Naive thymus-derived CD8-positive, alpha-beta T cell (primary cell): ENCODE measurements at regions not wholly inside any gene's neighbourhood (a gene's known extent, or its start where the extent isn't known, plus 50 kb on each side); places are given as distances from the start of the nearest gene placed in this dataset.
A peak's percentile ranks its signal among the peaks of the same experiment; 100 is the strongest.
"Not testable (repeated sequence)": the region's sequence is repeated elsewhere in the genome, so short reads cannot be mapped to it uniquely, and the experiment has no call there.

Experiments used
- ATAC-seq, 2 donors: fragments of 150-1000 bp; cut with Tn5 transposase in 1 of 2; sonication (Bioruptor Pico), chemical (Tn5 transposase) in 1 of 2; 1 replicate in 1 of 2; 2 replicates in 1 of 2; pipeline ENCODE4 v1.10.0; 2021; ENCODE audit warnings: mild to moderate bottlenecking in 2 of 2, moderate library complexity in 2 of 2
- POLR2A ChIA-PET: fragments of 350-600 bp; sonication (Branson Sonifier 250); formaldehyde crosslinking; loops from one replicate; lab custom pipeline; 2021; ENCODE audit warnings: antibody characterized with exemption; lab: Charles Lee
- DNase-seq, 10 donors: peaks; one replicate each; pipeline versions ENCODE4 v3.0.0 to v3.0.0-alpha.2; 2020 to 2022
- H3K27ac Mint-ChIP-seq, 10 donors: one replicate each; pipeline ENCODE4 v1.8.0; 2020 to 2022; ENCODE audit warnings: mild to moderate bottlenecking in 10 of 10, mixed read lengths in 10 of 10, moderate library complexity in 4 of 10, inconsistent platforms in 1 of 10
- H3K27me3 Mint-ChIP-seq, 5 donors: one replicate each; pipeline ENCODE4 v1.8.0; 2021 to 2022; ENCODE audit warnings: mixed read lengths in 5 of 5
- H3K36me3 Mint-ChIP-seq, 3 donors: one replicate each; pipeline ENCODE4 v1.8.0; 2020 to 2022; ENCODE audit warnings: mixed read lengths in 3 of 3, mild to moderate bottlenecking in 2 of 3, inconsistent platforms in 1 of 3
- H3K4me1 Mint-ChIP-seq, 4 donors: one replicate each; pipeline ENCODE4 v1.8.0; 2021 to 2022; ENCODE audit warnings: mixed read lengths in 4 of 4
- H3K4me3 Mint-ChIP-seq, 10 donors: one replicate each; pipeline ENCODE4 v1.8.0; 2020 to 2022; ENCODE audit warnings: mild to moderate bottlenecking in 10 of 10, mixed read lengths in 10 of 10, moderate library complexity in 6 of 10, inconsistent platforms in 1 of 10
- H3K9me3 Mint-ChIP-seq, 9 donors: one replicate each; pipeline ENCODE4 v1.8.0; 2020 to 2022; ENCODE audit warnings: mixed read lengths in 9 of 9, mild to moderate bottlenecking in 3 of 9, inconsistent platforms in 1 of 9, moderate library complexity in 1 of 9

DNA sequence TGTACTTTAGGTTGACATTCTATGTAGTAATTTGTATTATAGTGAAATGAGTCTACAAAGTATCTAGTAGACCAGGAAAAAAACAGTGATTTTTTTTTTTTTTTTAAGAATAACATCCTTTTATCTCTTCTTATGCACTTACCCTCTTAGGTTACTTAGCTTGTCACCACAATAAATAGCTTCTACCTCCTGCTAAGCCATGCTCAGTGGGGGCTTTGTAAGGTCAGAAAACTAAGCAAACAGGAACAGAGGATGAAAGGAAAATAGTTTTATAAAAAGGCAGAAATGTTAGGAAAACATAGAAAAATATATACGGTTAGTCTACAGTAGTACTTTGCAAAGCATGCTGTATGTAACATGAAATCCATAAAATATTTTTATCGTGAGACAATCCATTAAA, 385.3 kb upstream of the ATXN7L3B start:
- no peak overlapping the region for H3K27ac Mint-ChIP-seq
- ATAC-seq (no peak), DNase-seq (no peak)
- no peaks in the 10 kb centered on the region for H3K36me3 Mint-ChIP-seq
- H3K9me3 Mint-ChIP-seq, result peaks cover 0 to 4% (median 0%) of the 10 kb centered on the region in 9 donors
- no peaks in the 10 kb centered on the region for H3K27me3 Mint-ChIP-seq
- H3K4me1 Mint-ChIP-seq, result no peaks in the 10 kb centered on the region
- POLR2A ChIA-PET, result no interaction called here
- H3K4me3 Mint-ChIP-seq, result no peak overlapping the region

DNA sequence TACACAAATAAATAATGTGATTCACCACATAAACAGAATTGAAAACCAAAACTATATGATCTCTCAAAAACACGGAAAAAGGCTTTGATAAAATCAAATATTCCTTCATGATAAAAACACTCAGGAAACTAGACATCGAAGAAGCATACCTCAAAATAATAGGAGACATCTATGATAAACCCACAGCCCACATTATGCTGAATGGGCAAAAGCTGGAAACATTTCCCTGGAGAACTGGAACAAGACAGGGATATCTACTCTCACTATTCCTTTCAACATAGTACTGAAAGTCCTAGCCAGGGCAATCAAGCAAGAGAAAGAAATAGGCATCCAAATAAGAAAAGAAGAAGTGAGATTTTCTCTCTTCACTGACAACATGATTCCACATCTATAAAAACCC, 371.5 kb upstream of the ATXN7L3B start:
- H3K4me1 Mint-ChIP-seq, result no peaks in the 10 kb centered on the region
- peaks cover 0 to 6% (median 0%) of the 10 kb centered on the region in 5 donors for H3K27me3 Mint-ChIP-seq
- H3K27ac Mint-ChIP-seq, result no peak overlapping the region
- ATAC-seq (no peak), DNase-seq (no peak)
- H3K4me3 Mint-ChIP-seq, result no peak overlapping the region
- H3K9me3 Mint-ChIP-seq, result peaks cover 0 to 6% (median 0%) of the 10 kb centered on the region in 9 donors
- H3K36me3 Mint-ChIP-seq, result no peaks in the 10 kb centered on the region
- POLR2A ChIA-PET, result no interaction called here

DNA sequence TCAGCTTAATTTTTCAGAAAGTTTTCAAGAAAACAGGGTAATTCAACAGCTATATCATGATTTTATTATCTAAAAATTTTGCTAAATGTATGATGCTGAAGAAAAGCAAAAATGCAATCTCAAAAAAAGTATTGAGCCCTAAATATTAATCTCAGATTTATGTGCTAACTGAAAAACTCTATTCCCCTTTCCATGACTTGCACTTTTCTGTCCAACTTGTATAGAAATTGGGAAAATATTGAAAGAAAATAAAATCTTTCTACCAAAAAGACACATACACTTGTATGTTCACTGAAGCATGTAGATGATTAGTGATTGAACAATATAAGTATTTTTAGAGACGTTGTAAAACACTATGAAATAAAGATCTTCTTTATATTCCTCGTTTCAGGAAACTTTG, 368.0 kb upstream of the ATXN7L3B start:
- H3K36me3 Mint-ChIP-seq, result no peaks in the 10 kb centered on the region
- H3K9me3 Mint-ChIP-seq, result peaks cover 0 to 6% (median 3%) of the 10 kb centered on the region in 9 donors
- no peak overlapping the region for H3K27ac Mint-ChIP-seq
- H3K4me3 Mint-ChIP-seq, result no peak overlapping the region
- DNase-seq (no peak), ATAC-seq (no peak)
- POLR2A ChIA-PET, result no interaction called here
- H3K27me3 Mint-ChIP-seq, result peaks cover 0 to 6% (median 0%) of the 10 kb centered on the region in 5 donors
- no peaks in the 10 kb centered on the region for H3K4me1 Mint-ChIP-seq

DNA sequence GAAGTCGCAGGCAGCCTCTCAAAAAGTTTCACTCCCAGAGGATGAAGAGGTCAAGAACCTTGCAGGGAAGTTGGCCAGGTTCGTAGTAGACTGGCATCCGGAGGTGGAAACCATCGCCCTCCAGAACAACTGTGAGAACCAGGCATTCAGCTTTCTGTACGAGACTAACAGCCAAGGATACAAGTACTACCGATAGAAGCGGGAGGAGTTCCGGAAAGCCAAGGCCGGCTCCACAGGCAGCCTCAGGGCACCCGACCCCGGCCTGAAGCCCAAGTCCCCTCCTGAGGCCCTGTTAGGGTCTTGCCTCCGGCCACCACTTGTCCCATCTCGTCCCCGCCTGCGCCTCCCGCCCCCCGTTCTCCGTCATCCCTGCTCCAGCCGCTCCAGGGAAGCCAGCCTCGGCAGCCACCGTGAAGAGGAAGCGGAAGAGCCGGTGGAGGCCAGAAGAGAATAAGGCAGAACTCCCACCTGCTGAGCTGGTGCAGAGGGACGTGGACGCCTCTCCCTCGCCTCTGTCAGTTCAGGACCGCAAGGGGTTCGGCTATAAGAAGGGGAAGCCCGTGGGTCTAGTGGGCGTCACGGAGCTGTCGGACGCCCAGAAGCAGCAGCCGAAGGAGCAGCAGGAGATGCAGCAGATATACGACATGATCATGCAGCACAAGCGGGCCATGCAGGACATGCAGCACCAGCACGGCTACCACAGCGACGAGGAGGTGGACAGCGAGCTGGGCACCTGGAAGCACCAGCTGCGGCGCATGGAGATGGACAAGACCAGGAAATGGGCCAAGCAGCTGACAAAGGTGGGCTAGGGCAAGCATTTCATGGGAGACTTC, 366.8 kb upstream of the ATXN7L3B start:
- Mint-ChIP-seq H3K4me1 (no peaks in the 10 kb centered on the region), H3K36me3 (no peaks in the 10 kb centered on the region), H3K27ac (no peak overlapping the region), H3K27me3 (peaks cover 0 to 1% (median 0%) of the 10 kb centered on the region in 5 donors), H3K9me3 (peaks cover 0 to 13% (median 4%) of the 10 kb centered on the region in 9 donors), H3K4me3 (no peak overlapping the region)
- POLR2A ChIA-PET, result no interaction called here
- no peak for ATAC-seq
- DNase-seq, result no peak

DNA sequence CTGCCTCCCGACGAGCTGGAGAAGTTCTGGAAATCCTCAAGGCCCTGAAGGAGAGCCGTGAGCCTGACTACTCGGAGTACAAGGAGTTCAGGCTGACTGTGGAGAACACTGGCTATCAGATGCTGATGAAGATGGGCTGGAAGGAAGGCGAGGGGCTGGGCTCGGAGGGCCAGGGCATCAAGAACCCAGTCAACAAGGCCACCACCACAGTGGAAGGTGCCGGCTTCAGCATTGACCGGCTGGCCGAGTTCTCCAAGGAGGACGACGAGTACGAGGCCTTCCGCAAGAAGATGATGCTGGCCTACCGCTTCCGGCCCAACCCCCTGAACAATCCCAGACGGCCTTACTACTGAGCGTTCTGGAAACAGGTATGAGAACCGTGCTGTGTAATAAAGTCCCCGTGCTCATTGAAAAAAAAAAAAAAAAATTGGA, 366.1 kb upstream of the ATXN7L3B start:
- H3K4me1 Mint-ChIP-seq, result no peaks in the 10 kb centered on the region
- H3K27me3 Mint-ChIP-seq, result no peaks in the 10 kb centered on the region
- POLR2A ChIA-PET, result no interaction called here
- H3K4me3 Mint-ChIP-seq, result no peak overlapping the region
- H3K36me3 Mint-ChIP-seq, result no peaks in the 10 kb centered on the region
- DNase-seq (no peak), ATAC-seq (no peak)
- no peak overlapping the region for H3K27ac Mint-ChIP-seq
- H3K9me3 Mint-ChIP-seq, result peaks cover 0 to 13% (median 4%) of the 10 kb centered on the region in 9 donors

DNA sequence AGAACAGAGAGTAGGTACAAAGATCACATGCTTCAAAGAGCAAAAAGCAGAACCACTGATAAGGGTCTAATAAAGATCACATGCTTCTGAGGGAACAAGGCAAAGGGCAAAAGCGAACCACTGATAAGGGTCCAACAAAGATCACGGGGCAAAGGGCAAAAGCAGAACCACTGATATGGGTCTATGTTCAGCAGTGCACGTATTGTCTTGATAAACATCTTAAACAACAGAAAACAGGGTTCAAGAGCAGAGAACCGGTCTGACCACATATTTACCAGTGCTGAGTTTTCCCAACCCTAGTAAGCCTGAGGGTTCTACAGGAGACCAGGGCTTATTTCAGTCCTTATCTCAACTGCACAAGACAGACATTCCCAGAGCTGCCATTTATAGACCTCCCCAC, 362.7 kb upstream of the ATXN7L3B start:
- not testable (repeated sequence) for ATAC-seq

DNA sequence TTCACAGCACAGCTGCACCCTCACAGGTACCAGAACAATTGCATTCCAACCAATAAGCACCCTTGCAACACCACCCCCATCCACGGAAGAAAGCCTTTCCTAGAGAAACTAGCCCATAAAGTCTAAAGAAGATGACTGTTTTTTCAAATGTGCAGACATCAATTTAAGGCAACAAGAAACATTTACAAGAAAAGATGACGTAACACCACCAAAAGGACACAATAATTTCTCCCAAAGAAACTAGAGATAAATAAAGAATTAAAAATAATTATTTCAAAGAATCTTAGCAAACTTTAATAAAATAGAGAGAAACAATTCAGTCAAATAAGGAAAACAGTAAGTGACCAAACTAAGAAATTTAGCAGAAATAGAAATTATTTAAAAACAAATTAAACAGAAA, 352.3 kb upstream of the ATXN7L3B start:
- Mint-ChIP-seq H3K27me3 (no peaks in the 10 kb centered on the region), H3K4me3 (no peak overlapping the region), H3K27ac (peak overlapping the region in 1 of 10 donors; percentile 56), H3K9me3 (peaks cover 0 to 4% (median 0%) of the 10 kb centered on the region in 9 donors), H3K36me3 (no peaks in the 10 kb centered on the region), H3K4me1 (no peaks in the 10 kb centered on the region)
- ATAC-seq (no peak), DNase-seq (no peak)
- POLR2A ChIA-PET, result no interaction called here

More for the DNA sequence above, 362.7 kb upstream of the ATXN7L3B start:
- H3K27ac Mint-ChIP-seq, H3K27me3 Mint-ChIP-seq, POLR2A ChIA-PET, H3K4me3 Mint-ChIP-seq, H3K36me3 Mint-ChIP-seq, H3K4me1 Mint-ChIP-seq, DNase-seq: not testable (repeated sequence)
- H3K9me3 Mint-ChIP-seq, result peaks cover 0 to 33% (median 10%) of the 10 kb centered on the region in 9 donors

DNA sequence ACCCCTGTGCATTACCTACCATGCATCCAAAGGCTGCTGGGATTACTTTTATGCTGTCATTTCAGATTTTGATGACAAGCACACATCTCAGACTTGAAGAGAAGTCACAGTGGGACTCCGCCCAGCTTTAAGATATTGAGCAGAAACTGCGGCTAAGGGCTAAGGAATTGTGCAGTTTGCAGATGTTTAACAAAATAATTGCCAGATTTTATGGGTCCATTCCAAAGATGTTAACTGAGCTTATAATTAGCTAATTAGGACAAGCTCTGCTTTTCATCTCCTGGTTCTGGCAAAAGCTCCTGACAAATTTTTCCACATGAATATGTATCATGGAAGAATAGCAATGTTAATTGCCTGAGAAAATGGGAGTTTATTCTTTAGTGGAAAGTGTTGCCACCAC, 344.4 kb upstream of the ATXN7L3B start:
- DNase-seq, result no peak
- no peak for ATAC-seq
- POLR2A ChIA-PET, result no interaction called here
- H3K4me3 Mint-ChIP-seq, result no peak overlapping the region
- H3K4me1 Mint-ChIP-seq, result no peaks in the 10 kb centered on the region
- H3K27me3 Mint-ChIP-seq, result no peaks in the 10 kb centered on the region
- H3K36me3 Mint-ChIP-seq, result no peaks in the 10 kb centered on the region
- no peak overlapping the region for H3K27ac Mint-ChIP-seq
- peaks cover 0 to 13% (median 0%) of the 10 kb centered on the region in 9 donors for H3K9me3 Mint-ChIP-seq

DNA sequence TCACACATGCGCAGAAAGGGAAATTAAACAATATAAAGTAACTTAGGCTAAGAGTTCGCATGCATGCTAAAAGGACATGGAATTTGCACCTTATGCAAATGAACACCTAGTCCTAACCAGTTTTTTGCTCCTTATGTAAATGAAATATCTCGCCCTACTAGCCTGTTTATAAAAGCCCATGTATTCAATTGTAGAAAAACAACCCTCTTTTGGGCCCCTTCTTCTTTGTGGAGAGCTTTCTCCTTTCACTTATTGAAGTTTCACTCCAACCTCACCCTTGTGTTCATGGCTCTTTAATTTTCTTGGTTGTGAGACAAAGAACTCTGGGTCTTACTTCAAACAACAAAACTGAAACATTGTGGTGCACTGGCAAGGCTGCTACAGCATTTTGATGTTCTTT, 333.4 kb upstream of the ATXN7L3B start:
- POLR2A ChIA-PET, result no interaction called here
- Mint-ChIP-seq H3K4me1 (no peaks in the 10 kb centered on the region), H3K4me3 (no peak overlapping the region), H3K27me3 (no peaks in the 10 kb centered on the region), H3K27ac (no peak overlapping the region), H3K36me3 (no peaks in the 10 kb centered on the region), H3K9me3 (peaks cover 0 to 12% (median 8%) of the 10 kb centered on the region in 9 donors)
- ATAC-seq (no peak), DNase-seq (no peak)

DNA sequence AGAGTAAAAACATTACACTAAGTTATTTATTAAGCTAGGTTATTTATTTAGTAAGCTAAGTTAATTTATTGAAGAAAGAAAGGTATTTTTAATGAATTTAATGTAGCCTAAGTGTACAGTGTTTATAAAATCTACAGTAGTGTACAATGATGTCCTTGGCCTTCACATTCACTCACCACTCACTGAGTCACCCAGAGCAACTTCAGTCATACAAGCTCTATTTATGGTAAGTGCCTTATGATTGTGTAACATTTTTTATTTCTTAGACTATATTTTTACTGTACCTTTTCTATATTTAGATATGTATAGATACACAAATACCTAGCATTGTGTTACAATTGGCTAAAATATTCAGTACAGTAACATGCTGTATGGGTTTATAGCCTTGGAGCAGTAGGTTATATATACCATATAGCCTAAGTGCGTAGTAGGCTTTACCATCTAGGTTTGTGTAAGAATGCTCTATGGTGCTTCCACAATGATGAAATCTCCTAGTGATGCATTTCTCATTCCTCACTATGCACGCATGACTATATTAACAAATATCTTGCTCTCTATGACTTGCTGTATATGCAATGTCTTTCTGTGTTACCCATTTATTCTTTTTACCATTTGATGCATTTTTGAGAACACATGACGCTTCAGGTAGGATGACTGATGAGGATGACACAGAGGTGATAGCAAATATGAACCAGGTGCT, 309.6 kb upstream of the ATXN7L3B start:
- ATAC-seq (no peak), DNase-seq (no peak)
- H3K27me3 Mint-ChIP-seq, result peaks cover 0 to 4% (median 0%) of the 10 kb centered on the region in 5 donors
- POLR2A ChIA-PET, result no interaction called here
- H3K27ac Mint-ChIP-seq, result no peak overlapping the region
- H3K36me3 Mint-ChIP-seq, result no peaks in the 10 kb centered on the region
- H3K4me3 Mint-ChIP-seq, result no peak overlapping the region
- peaks cover 0 to 10% (median 0%) of the 10 kb centered on the region in 9 donors for H3K9me3 Mint-ChIP-seq
- no peaks in the 10 kb centered on the region for H3K4me1 Mint-ChIP-seq

DNA sequence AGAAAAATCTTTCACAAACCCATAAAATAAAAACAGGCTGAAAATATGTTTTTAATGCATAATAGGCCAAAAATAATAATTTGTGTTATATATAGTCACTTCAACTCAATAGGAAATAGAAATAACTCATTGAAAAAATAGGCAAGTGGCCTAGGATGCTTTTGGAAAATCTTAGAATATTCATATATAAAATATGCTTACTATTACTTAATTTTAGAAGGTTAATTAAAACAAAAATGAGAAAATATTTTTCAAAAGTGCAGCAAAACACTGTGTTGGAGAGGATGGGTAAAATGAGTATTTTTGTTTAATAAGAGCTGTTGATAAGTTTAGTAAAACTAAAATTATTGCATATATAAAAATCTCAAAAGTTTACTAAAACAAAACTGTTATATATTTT, 308.0 kb upstream of the ATXN7L3B start:
- ATAC-seq (no peak), DNase-seq (no peak)
- Mint-ChIP-seq H3K4me1 (no peaks in the 10 kb centered on the region), H3K36me3 (no peaks in the 10 kb centered on the region), H3K27me3 (peaks cover 0 to 4% (median 0%) of the 10 kb centered on the region in 5 donors), H3K27ac (no peak overlapping the region), H3K9me3 (peaks cover 0 to 19% (median 2%) of the 10 kb centered on the region in 9 donors), H3K4me3 (no peak overlapping the region)
- POLR2A ChIA-PET, result no interaction called here

DNA sequence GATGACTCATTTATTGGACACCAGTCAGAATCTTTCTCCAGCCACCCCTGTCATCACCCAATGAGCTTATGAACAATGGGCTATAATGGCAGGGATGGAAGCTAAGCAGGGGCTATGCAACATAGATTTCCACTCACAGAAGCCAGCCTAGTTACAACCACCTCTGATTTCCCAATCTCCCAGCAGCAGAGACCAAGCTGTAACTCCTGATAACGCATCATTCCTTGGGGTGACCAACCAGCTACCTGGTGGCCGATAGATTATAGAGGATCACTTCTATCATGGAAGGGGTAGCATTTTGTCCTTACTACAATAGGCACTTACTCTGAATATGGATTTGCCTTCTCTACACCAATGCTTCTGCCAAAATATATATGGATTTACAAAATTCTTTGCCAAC, 302.3 kb upstream of the ATXN7L3B start:
- Mint-ChIP-seq H3K36me3 (no peaks in the 10 kb centered on the region), H3K4me1 (no peaks in the 10 kb centered on the region), H3K27me3 (no peaks in the 10 kb centered on the region), H3K9me3 (peaks cover 0 to 34% (median 5%) of the 10 kb centered on the region in 9 donors), H3K27ac (no peak overlapping the region), H3K4me3 (no peak overlapping the region)
- no peak for DNase-seq
- no peak for ATAC-seq
- POLR2A ChIA-PET, result no interaction called here

DNA sequence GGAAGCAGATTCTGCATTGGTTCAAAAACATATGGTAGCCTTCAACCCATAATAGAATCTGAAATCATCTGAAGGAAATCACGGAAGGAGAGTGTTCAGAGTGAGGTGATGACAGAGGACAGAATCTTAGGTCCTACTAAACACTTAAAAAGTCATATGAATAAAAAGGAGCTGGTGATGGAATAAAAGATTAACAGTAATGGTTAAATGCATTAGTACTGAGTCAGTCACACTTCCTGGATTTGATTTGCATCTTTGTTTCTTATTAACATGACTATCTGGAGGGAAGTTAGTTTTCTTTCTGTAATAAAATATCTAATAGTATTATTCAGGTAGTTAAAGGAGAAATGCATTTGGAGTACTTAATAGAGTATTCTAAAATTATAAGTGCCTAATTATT, 296.3 kb upstream of the ATXN7L3B start:
- Mint-ChIP-seq H3K27ac (no peak overlapping the region), H3K4me1 (no peaks in the 10 kb centered on the region), H3K4me3 (no peak overlapping the region), H3K27me3 (no peaks in the 10 kb centered on the region), H3K9me3 (peaks cover 0 to 32% (median 9%) of the 10 kb centered on the region in 9 donors), H3K36me3 (no peaks in the 10 kb centered on the region)
- POLR2A ChIA-PET, result no interaction called here
- ATAC-seq (no peak), DNase-seq (no peak)
